ENCODE measurements at regions not wholly inside any gene's neighbourhood (a gene's known extent, or its start where the extent isn't known, plus 50 kb on each side); places are given as distances from the start of the nearest gene placed in this dataset.

DNA sequence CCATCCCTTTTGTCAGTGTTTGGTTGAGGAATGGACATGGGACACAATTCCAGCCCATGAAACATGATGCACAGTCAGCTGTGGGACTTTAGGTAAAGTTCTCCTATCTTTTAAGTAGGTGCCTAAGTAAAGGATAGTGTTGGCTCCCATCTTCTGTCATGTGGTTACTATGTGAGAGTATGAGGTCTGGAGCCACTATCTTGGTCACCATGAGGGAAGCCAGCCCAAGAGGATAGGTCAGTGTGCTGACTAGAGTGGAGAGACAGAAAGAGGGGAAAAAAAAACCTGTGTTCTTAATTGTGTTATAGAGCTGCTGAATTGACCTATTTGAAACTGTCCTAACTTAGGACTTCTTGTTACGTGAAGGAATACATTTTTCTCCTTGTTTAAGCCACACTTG lies 89.7 kb upstream of the NAMPT start:
- BruUV-seq (replicated peaks), result no TSS peak
- Histone ChIP-seq H3K36me3 (ENCODE audit: control insufficient read depth in 1 of 2, insufficient read depth in 2 of 2, low read length in 2 of 2) (no peaks in the 10 kb centered on the region), H4K20me1 (ENCODE audit: insufficient read depth) (no peaks in the 10 kb centered on the region), H3K27ac (ENCODE audit: low read depth, low read length) (no peak overlapping the region), H3K27me3 (ENCODE audit: insufficient read depth, low read length) (no peaks in the 10 kb centered on the region), H3K4me1 (ENCODE audit: control insufficient read depth in 1 of 2, insufficient read depth in 2 of 2, low read length in 2 of 2) (no peaks in the 10 kb centered on the region), H3K9me2 (ENCODE audit: insufficient read depth) (no peaks in the 10 kb centered on the region), H3K9me3 (ENCODE audit: control insufficient read depth in 1 of 2, insufficient read depth in 1 of 2, low read depth in 1 of 2, low read length in 2 of 2) (no peaks in the 10 kb centered on the region), H3K4me3 (replicated peaks in 1 of 2; ENCODE audit: low read depth in 1 of 2, low read length in 2 of 2) (no peak overlapping the region), H3K9ac (ENCODE audit: low read length) (no peak overlapping the region), H2AFZ (ENCODE audit: low read depth, low read length, poor library complexity, severe bottlenecking) (no peak overlapping the region), H3K4me2 (ENCODE audit: low read length) (no peak overlapping the region), H3K79me2 (ENCODE audit: insufficient read depth, low read length) (no peaks in the 10 kb centered on the region)
- TF ChIP-seq RAD21 (IDR thresholded peaks at IDR 0.05; ENCODE audit: low read depth), result no peak
- RAD21 ChIA-PET (ENCODE audit: low non-redundant PET in 1 of 2, low total read pairs in 2 of 2, uncharacterized antibody in 2 of 2, unreplicated experiment in 2 of 2), result no interaction called here
- intact Hi-C loops (cut with micrococcal nuclease), result no loop called here
- no peak for DNase-seq (ENCODE audit: low read depth, low spot score)
- no peak for ATAC-seq
- CTCF ChIA-PET, result no interaction called here
- POLR2A ChIA-PET, result no interaction called here

DNA sequence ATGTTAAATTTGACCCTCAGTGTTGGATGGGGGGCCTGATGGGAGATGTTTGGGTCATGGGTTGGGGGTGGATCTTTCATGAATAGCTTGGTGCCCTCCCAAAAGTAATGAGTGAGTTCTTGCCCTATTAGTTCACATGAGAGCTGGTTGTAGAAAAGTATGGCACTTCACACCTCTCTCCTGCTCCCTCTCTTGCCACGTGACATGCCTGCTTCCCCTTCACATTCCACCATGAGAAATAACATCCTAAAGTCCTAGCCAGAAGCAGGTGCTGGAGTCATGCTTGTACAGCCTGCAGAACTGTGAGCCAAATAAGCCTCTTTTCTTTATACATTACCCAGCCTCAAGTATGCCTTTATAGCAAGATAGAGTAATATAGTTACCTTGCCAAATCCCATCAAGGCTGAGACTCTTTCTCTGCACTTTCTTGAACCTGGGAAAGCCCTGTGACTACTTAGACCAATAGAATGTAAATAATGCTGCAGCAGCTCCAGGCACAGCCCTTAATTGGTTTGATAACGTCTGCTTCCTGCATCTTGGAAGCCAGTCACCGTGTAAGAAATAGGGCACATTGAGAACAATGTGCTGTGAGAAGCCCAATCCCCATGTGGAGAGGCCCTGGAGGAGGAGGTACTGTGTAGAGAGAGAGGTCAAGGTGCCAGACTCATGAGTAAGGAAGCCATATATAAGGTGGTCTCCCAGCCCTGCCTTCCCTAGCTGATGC lies 88.0 kb upstream of the NAMPT start:
- Histone ChIP-seq H3K9me3 (ENCODE audit: control insufficient read depth in 1 of 2, insufficient read depth in 1 of 2, low read depth in 1 of 2, low read length in 2 of 2) (no peaks in the 10 kb centered on the region), H3K4me1 (ENCODE audit: control insufficient read depth in 1 of 2, insufficient read depth in 2 of 2, low read length in 2 of 2) (no peaks in the 10 kb centered on the region), H3K27ac (ENCODE audit: low read depth, low read length) (no peak overlapping the region), H3K36me3 (ENCODE audit: control insufficient read depth in 1 of 2, insufficient read depth in 2 of 2, low read length in 2 of 2) (no peaks in the 10 kb centered on the region), H3K4me3 (replicated peaks in 1 of 2; ENCODE audit: low read depth in 1 of 2, low read length in 2 of 2) (no peak overlapping the region), H4K20me1 (ENCODE audit: insufficient read depth) (no peaks in the 10 kb centered on the region), H3K4me2 (ENCODE audit: low read length) (no peak overlapping the region), H3K9ac (ENCODE audit: low read length) (no peak overlapping the region), H2AFZ (ENCODE audit: low read depth, low read length, poor library complexity, severe bottlenecking) (no peak overlapping the region), H3K27me3 (ENCODE audit: insufficient read depth, low read length) (no peaks in the 10 kb centered on the region), H3K9me2 (ENCODE audit: insufficient read depth) (no peaks in the 10 kb centered on the region), H3K79me2 (ENCODE audit: insufficient read depth, low read length) (no peaks in the 10 kb centered on the region)
- RAD21 ChIA-PET (ENCODE audit: low non-redundant PET in 1 of 2, low total read pairs in 2 of 2, uncharacterized antibody in 2 of 2, unreplicated experiment in 2 of 2), result no interaction called here
- TF ChIP-seq, protein P1, sequence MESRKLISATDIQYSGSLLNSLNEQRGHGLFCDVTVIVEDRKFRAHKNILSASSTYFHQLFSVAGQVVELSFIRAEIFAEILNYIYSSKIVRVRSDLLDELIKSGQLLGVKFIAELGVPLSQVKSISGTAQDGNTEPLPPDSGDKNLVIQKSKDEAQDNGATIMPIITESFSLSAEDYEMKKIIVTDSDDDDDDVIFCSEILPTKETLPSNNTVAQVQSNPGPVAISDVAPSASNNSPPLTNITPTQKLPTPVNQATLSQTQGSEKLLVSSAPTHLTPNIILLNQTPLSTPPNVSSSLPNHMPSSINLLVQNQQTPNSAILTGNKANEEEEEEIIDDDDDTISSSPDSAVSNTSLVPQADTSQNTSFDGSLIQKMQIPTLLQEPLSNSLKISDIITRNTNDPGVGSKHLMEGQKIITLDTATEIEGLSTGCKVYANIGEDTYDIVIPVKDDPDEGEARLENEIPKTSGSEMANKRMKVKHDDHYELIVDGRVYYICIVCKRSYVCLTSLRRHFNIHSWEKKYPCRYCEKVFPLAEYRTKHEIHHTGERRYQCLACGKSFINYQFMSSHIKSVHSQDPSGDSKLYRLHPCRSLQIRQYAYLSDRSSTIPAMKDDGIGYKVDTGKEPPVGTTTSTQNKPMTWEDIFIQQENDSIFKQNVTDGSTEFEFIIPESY (IDR thresholded peaks at IDR 0.05; ENCODE audit: extremely low read depth, insufficient replicate concordance, low read length), result no peak
- TF ChIP-seq EZH2phosphoT487 (IDR thresholded peaks at IDR 0.05; ENCODE audit: borderline replicate concordance), result no peak
- no peak for TF ChIP-seq ELF1 (IDR thresholded peaks at IDR 0.05; ENCODE audit: borderline replicate concordance, low read depth)
- no peak for TF ChIP-seq CBX3 (IDR thresholded peaks at IDR 0.05; ENCODE audit: low read depth)
- TF ChIP-seq, protein P2, sequence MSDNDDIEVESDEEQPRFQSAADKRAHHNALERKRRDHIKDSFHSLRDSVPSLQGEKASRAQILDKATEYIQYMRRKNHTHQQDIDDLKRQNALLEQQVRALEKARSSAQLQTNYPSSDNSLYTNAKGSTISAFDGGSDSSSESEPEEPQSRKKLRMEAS (IDR thresholded peaks at IDR 0.05), result no peak
- TF ChIP-seq ZFX (IDR thresholded peaks at IDR 0.05), result no peak
- TF ChIP-seq CEBPB (IDR thresholded peaks at IDR 0.05; ENCODE audit: low read depth), result no peak
- no peak for TF ChIP-seq SP1 (IDR thresholded peaks at IDR 0.05; ENCODE audit: low read depth)
- TF ChIP-seq RAD21 (IDR thresholded peaks at IDR 0.05; ENCODE audit: low read depth), result no peak
- no peak for TF ChIP-seq EZH2 (IDR thresholded peaks at IDR 0.05)
- TF ChIP-seq, protein P3, sequence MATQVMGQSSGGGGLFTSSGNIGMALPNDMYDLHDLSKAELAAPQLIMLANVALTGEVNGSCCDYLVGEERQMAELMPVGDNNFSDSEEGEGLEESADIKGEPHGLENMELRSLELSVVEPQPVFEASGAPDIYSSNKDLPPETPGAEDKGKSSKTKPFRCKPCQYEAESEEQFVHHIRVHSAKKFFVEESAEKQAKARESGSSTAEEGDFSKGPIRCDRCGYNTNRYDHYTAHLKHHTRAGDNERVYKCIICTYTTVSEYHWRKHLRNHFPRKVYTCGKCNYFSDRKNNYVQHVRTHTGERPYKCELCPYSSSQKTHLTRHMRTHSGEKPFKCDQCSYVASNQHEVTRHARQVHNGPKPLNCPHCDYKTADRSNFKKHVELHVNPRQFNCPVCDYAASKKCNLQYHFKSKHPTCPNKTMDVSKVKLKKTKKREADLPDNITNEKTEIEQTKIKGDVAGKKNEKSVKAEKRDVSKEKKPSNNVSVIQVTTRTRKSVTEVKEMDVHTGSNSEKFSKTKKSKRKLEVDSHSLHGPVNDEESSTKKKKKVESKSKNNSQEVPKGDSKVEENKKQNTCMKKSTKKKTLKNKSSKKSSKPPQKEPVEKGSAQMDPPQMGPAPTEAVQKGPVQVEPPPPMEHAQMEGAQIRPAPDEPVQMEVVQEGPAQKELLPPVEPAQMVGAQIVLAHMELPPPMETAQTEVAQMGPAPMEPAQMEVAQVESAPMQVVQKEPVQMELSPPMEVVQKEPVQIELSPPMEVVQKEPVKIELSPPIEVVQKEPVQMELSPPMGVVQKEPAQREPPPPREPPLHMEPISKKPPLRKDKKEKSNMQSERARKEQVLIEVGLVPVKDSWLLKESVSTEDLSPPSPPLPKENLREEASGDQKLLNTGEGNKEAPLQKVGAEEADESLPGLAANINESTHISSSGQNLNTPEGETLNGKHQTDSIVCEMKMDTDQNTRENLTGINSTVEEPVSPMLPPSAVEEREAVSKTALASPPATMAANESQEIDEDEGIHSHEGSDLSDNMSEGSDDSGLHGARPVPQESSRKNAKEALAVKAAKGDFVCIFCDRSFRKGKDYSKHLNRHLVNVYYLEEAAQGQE (IDR thresholded peaks at IDR 0.05; ENCODE audit: low read depth), result no peak
- no peak for ATAC-seq
- POLR2A ChIA-PET, result no interaction called here
- DNase-seq (ENCODE audit: low read depth, low spot score), result no peak
- CTCF ChIA-PET, result no interaction called here
- BruUV-seq (replicated peaks), result no TSS peak
- intact Hi-C loops (cut with micrococcal nuclease), result no loop called here

All from HCT116 (cell line).